GM13976 (cell line): ENCODE measurements at regions not wholly inside any gene's neighbourhood (a gene's known extent, or its start where the extent isn't known, plus 50 kb on each side); places are given as distances from the start of the nearest gene placed in this dataset.

Source experiments
- DNase-seq: peaks from one replicate; pipeline ENCODE4 v3.0.0; 2012; ENCODE audit warnings: low spot score
- CTCF ChIP-seq: IDR thresholded peaks from 2 replicates; pipeline ENCODE4 v1.5.1; 2012; ENCODE audit warnings: borderline replicate concordance, mild to moderate bottlenecking; ENCODE audit not compliant: insufficient read depth; ENCODE audit errors: extremely low read depth, missing control alignments, control extremely low read depth
- in situ Hi-C: fragments of 300-500 bp; cut with MboI; formaldehyde crosslinking; loops from one replicate; pipeline ENCODE4 v1.12.0; 2022; ENCODE audit warnings: low sequenced_read_pairs, mixed read lengths, inconsistent platforms; ENCODE audit not compliant: unreplicated experiment

- no peak for TF ChIP-seq CTCF
- in situ Hi-C loops = no loop called here
- DNase-seq = no peak
These were observed 1621.2 kb downstream of the MAT2B start for GRCh38 chr5:165126598-165126997.

GRCh38 chr5:165127941-165128340, 1622.5 kb downstream of the MAT2B start:
- in situ Hi-C loops = no loop called here
- DNase-seq = no peak
- no peak for TF ChIP-seq CTCF

- in situ Hi-C loops = no loop called here
- no peak for TF ChIP-seq CTCF
- DNase-seq = no peak
These were observed 1625.2 kb downstream of the MAT2B start for GRCh38 chr5:165130656-165131055.

- no peak for TF ChIP-seq CTCF
- in situ Hi-C loops = no loop called here
- DNase-seq = no peak
These were observed 1628.7 kb downstream of the MAT2B start for GRCh38 chr5:165134155-165134554.

- in situ Hi-C loops = no loop called here
- DNase-seq = no peak
- no peak for TF ChIP-seq CTCF
These were observed 1630.1 kb downstream of the MAT2B start for GRCh38 chr5:165135565-165135964.

GRCh38 chr5:165137701-165138100, 1632.3 kb downstream of the MAT2B start:
- no peak for TF ChIP-seq CTCF
- in situ Hi-C loops = no loop called here

GRCh38 chr5:165138236-165138635, 1632.8 kb downstream of the MAT2B start:
- in situ Hi-C loops = no loop called here
- no peak for TF ChIP-seq CTCF
- DNase-seq = no peak

More at GRCh38 chr5:165137701-165138100, 1632.3 kb downstream of the MAT2B start:
- no peak for DNase-seq
